Keratinocyte (primary cell): ENCODE measurements at regions not wholly inside any gene's neighbourhood (a gene's known extent, or its start where the extent isn't known, plus 50 kb on each side); places are given as distances from the start of the nearest gene placed in this dataset.

Source experiments
- DNase-seq: peaks from one replicate; pipeline ENCODE4 v3.0.0-alpha.2; 2011; ENCODE audit warnings: low read depth, missing footprints, low spot score
- FAIRE-seq: peaks from 2 replicates; lab custom pipeline; 2011; peaks lifted over from hg19 to GRCh38; lab: Jason Lieb, UNC
- H2AFZ ChIP-seq: 2 replicates; pipeline ENCODE4 v1.6.0; 2012; ENCODE audit warnings: low read length, control low read depth, inconsistent platforms; ENCODE audit not compliant: control insufficient read depth
- H3K27ac ChIP-seq: 2 replicates; pipeline ENCODE4 v1.5.1; 2011; ENCODE audit warnings: low read length; ENCODE audit not compliant: control insufficient read depth, insufficient read depth
- H3K27me3 ChIP-seq: 3 replicates; pipeline ENCODE4 v1.6.0; 2011; ENCODE audit warnings: low read length; ENCODE audit not compliant: control insufficient read depth, insufficient read depth; ENCODE audit errors: extremely low read depth
- H3K36me3 ChIP-seq, 2 experiments: 2 replicates in 1 of 2; 3 replicates in 1 of 2; pipeline ENCODE4 v1.5.1; 2011; ENCODE audit warnings: low read length in 2 of 2, mild to moderate bottlenecking in 1 of 2; ENCODE audit not compliant: control insufficient read depth in 2 of 2, insufficient read depth in 2 of 2; ENCODE audit errors: extremely low read depth in 1 of 2
- H3K4me1 ChIP-seq: 3 replicates; pipeline ENCODE4 v1.5.1; 2011; ENCODE audit warnings: low read length; ENCODE audit not compliant: control insufficient read depth, insufficient read depth; ENCODE audit errors: extremely low read depth
- H3K4me2 ChIP-seq: 3 replicates; pipeline ENCODE4 v1.6.0; 2011; ENCODE audit warnings: low read depth, low read length; ENCODE audit not compliant: control insufficient read depth, insufficient read depth; ENCODE audit errors: extremely low read depth
- H3K4me3 ChIP-seq, 3 experiments: fragments of 200-600 bp in 1 of 3; sonication (generic) in 1 of 3; 2 replicates in 2 of 3; 3 replicates in 1 of 3; pipeline ENCODE4 v1.5.1; 2011 to 2016; ENCODE audit warnings: low read length in 3 of 3, mild to moderate bottlenecking in 3 of 3, control low read depth in 2 of 3, inconsistent platforms in 1 of 3, low read depth in 1 of 3, mixed read lengths in 1 of 3, mixed run types in 1 of 3, moderate library complexity in 1 of 3; ENCODE audit not compliant: control insufficient read depth in 2 of 3, insufficient read depth in 2 of 3; ENCODE audit errors: extremely low read depth in 1 of 3
- H3K79me2 ChIP-seq: 2 replicates; pipeline ENCODE4 v1.6.0; 2012; ENCODE audit warnings: low read length; ENCODE audit not compliant: control insufficient read depth, insufficient read depth
- H3K9ac ChIP-seq: 3 replicates; pipeline ENCODE4 v1.6.0; 2011; ENCODE audit warnings: low read length; ENCODE audit not compliant: control insufficient read depth, insufficient read depth; ENCODE audit errors: extremely low read depth
- H3K9me1 ChIP-seq: 3 replicates; pipeline ENCODE4 v1.6.0; 2011; ENCODE audit warnings: low read length; ENCODE audit not compliant: control insufficient read depth, insufficient read depth; ENCODE audit errors: extremely low read depth
- H3K9me3 ChIP-seq: 2 replicates; pipeline ENCODE4 v1.5.1; 2012; ENCODE audit warnings: low read depth, low read length; ENCODE audit not compliant: control insufficient read depth
- H4K20me1 ChIP-seq: 3 replicates; pipeline ENCODE4 v1.6.0; 2011; ENCODE audit warnings: low read length; ENCODE audit not compliant: control insufficient read depth, insufficient read depth; ENCODE audit errors: extremely low read depth
- CTCF ChIP-seq, 3 experiments: IDR thresholded peaks in 1 of 3; conservative IDR thresholded peaks in 1 of 3; optimal IDR thresholded peaks in 1 of 3; 2 replicates in 2 of 3; 3 replicates in 1 of 3; pipeline versions ENCODE3 to v1.5.1; 2011; ENCODE audit warnings: low read length in 3 of 3, mild to moderate bottlenecking in 3 of 3, moderate library complexity in 2 of 3, control low read depth in 1 of 3, inconsistent platforms in 1 of 3; ENCODE audit not compliant: insufficient read depth in 2 of 3; ENCODE audit errors: extremely low read depth in 1 of 3
- EZH2 ChIP-seq: IDR thresholded peaks from one replicate; pipeline ENCODE4 v1.6.1; 2012; ENCODE audit warnings: inconsistent platforms, mild to moderate bottlenecking, low read length, moderate library complexity
- dilution Hi-C: fragments of 300-500 bp; cut with MboI; formaldehyde crosslinking; loops from one replicate; pipeline ENCODE4 v1.7.0; 2020; ENCODE audit warnings: low sequenced_read_pairs; ENCODE audit not compliant: extremely low pct_ligation_motif_present

DNA sequence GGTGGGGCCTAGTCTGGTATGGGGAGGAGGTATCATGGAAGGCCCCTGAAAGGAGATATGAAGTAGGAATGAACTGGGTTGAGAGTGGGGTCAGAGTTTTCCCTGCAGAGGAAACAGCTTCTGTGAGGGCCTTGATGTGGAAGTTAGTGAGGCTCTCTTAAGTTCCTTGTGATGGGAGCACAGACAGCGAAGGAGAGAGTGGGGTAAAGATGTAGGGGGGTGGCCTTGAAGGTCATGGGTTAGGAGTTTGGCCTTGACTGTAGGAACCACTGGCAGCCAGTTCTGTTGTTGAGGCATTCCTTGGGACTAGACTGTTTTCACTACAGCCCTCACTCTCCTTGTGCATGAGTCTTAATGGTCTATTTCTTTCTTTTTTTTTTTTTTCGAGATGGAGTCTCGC is 77.8 kb upstream of the NMNAT3 start:
- DNase-seq (no peak), FAIRE-seq (no peak)
- Histone ChIP-seq H3K4me1 (no peaks in the 10 kb centered on the region), H3K79me2 (no peaks in the 10 kb centered on the region), H3K9me1 (no peaks in the 10 kb centered on the region), H2AFZ (no peak overlapping the region), H3K27me3 (no peaks in the 10 kb centered on the region), H3K27ac (no peak overlapping the region), H4K20me1 (no peaks in the 10 kb centered on the region), H3K9ac (no peak overlapping the region), H3K4me2 (no peak overlapping the region), H3K4me3 (no peak overlapping the region), H3K36me3 (no peaks in the 10 kb centered on the region), H3K9me3 (no peaks in the 10 kb centered on the region)
- TF ChIP-seq CTCF (optimal IDR thresholded peaks at IDR 0.05 in 1 of 3, IDR thresholded peaks at IDR 0.05 in 1 of 3, conservative IDR thresholded peaks at IDR 0.05 in 1 of 3; ENCODE audit: extremely low read depth in 1 of 3, insufficient read depth in 2 of 3, low read length in 3 of 3) (no peak), EZH2 (no peak)
- dilution Hi-C loops, result no loop called here

GRCh38 chr3:139751789-139752188 is 74.0 kb upstream of the NMNAT3 start:
- dilution Hi-C loops, result no loop called here
- Histone ChIP-seq H3K4me1 (no peaks in the 10 kb centered on the region), H2AFZ (no peak overlapping the region), H3K9me1 (no peaks in the 10 kb centered on the region), H3K27me3 (no peaks in the 10 kb centered on the region), H4K20me1 (no peaks in the 10 kb centered on the region), H3K9ac (no peak overlapping the region), H3K9me3 (no peaks in the 10 kb centered on the region), H3K4me3 (no peak overlapping the region), H3K79me2 (no peaks in the 10 kb centered on the region), H3K27ac (no peak overlapping the region), H3K4me2 (no peak overlapping the region), H3K36me3 (no peaks in the 10 kb centered on the region)
- DNase-seq, result no peak
- no peak for FAIRE-seq
- no peak for TF ChIP-seq EZH2
- no peak for TF ChIP-seq CTCF (optimal IDR thresholded peaks at IDR 0.05 in 1 of 3, IDR thresholded peaks at IDR 0.05 in 1 of 3, conservative IDR thresholded peaks at IDR 0.05 in 1 of 3; ENCODE audit: extremely low read depth in 1 of 3, insufficient read depth in 2 of 3, low read length in 3 of 3)
